ENCODE measurements at regions not wholly inside any gene's neighbourhood (a gene's known extent, or its start where the extent isn't known, plus 50 kb on each side); places are given as distances from the start of the nearest gene placed in this dataset.

DNA sequence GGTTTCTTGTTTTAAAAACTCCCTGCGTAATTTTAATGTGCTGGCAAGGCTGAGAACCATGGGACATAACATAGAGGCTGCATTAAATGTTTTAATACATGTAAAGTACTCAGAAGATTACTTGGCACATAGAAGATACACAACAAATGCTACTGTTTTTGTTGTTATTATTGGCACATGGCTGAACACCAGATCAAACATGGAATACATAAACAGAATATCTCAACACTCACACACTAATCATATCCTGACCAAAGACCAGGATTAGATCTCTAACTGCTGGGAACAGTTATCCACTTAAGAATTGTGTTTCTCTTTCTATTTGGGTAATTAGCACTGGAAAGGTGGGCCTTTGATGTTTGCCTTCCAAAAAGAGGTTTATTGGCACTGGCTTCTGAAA lies 69.3 kb downstream of the KCNE4 start:
- TF ChIP-seq, protein P1, sequence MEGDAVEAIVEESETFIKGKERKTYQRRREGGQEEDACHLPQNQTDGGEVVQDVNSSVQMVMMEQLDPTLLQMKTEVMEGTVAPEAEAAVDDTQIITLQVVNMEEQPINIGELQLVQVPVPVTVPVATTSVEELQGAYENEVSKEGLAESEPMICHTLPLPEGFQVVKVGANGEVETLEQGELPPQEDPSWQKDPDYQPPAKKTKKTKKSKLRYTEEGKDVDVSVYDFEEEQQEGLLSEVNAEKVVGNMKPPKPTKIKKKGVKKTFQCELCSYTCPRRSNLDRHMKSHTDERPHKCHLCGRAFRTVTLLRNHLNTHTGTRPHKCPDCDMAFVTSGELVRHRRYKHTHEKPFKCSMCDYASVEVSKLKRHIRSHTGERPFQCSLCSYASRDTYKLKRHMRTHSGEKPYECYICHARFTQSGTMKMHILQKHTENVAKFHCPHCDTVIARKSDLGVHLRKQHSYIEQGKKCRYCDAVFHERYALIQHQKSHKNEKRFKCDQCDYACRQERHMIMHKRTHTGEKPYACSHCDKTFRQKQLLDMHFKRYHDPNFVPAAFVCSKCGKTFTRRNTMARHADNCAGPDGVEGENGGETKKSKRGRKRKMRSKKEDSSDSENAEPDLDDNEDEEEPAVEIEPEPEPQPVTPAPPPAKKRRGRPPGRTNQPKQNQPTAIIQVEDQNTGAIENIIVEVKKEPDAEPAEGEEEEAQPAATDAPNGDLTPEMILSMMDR (IDR thresholded peaks at IDR 0.05 in 4 of 5, conservative IDR thresholded peaks at IDR 0.05 in 1 of 5): no peak
- no peak for TF ChIP-seq POLR2A (IDR thresholded peaks at IDR 0.05)

All from gastrocnemius medialis (tissue), 4 donors.